DND-41 (cell line): ENCODE measurements at regions not wholly inside any gene's neighbourhood (a gene's known extent, or its start where the extent isn't known, plus 50 kb on each side); places are given as distances from the start of the nearest gene placed in this dataset.

ENCODE experiments used
- CTCF ChIP-seq: IDR thresholded peaks from 2 replicates; pipeline ENCODE4 v1.5.1; 2012; ENCODE audit warnings: borderline replicate concordance, low read length, moderate library complexity, mild to moderate bottlenecking; ENCODE audit not compliant: poor library complexity, severe bottlenecking; ENCODE audit errors: extremely low read depth
- EZH2 ChIP-seq: IDR thresholded peaks from 3 replicates; pipeline ENCODE4 v1.6.1; 2012; ENCODE audit warnings: borderline replicate concordance, low read depth, mild to moderate bottlenecking, moderate library complexity, low read length, inconsistent platforms; ENCODE audit not compliant: severe bottlenecking

- TF ChIP-seq CTCF: no peak
- TF ChIP-seq EZH2: no peak
Measured at GRCh38 chr14:29035134-29035533, 268.5 kb downstream of the FOXG1 start.
